ENCODE measurements at regions not wholly inside any gene's neighbourhood (a gene's known extent, or its start where the extent isn't known, plus 50 kb on each side); places are given as distances from the start of the nearest gene placed in this dataset.

GRCh38 chr2:167380094-167380493 lies 491.8 kb downstream of the XIRP2 start:
- Mint-ChIP-seq H3K9me3 (peaks cover 1 to 2% of the 10 kb centered on the region in 2 donors), H3K27ac (no peak overlapping the region), H3K36me3 (ENCODE audit: insufficient read depth in 2 of 2) (no peaks in the 10 kb centered on the region), H3K4me1 (ENCODE audit: low read depth) (no peaks in the 10 kb centered on the region), H3K27me3 (ENCODE audit: low read depth) (no peaks in the 10 kb centered on the region), H3K4me3 (no peak overlapping the region)
- ATAC-seq (replicated peaks in 1 of 2) = no peak
- no peak for DNase-seq

- no peak for DNase-seq
- H3K27ac Mint-ChIP-seq = no peak overlapping the region
Measured at GRCh38 chr2:167369083-167369482, 480.8 kb downstream of the XIRP2 start.

DNA sequence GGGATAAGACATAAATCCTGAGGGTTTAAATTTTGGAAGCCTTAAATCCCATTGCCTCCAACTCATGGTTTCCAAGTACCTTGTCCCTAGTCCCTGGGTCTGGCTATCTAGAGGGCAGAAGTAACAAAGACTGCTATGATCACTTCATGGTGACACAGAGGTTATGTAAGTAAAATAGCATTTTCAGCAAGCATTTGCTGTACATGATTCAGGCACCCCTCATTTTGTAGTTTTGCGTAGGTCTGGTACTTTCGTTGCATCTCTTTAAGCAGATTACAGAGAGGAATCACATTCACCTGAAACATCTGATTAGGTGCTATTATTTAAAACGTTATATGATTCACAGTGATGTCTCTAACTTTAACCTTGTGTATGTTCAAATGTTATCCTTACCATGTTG lies 480.1 kb downstream of the XIRP2 start:
- H3K36me3 Mint-ChIP-seq (ENCODE audit: insufficient read depth in 2 of 2) = no peaks in the 10 kb centered on the region
- no peaks in the 10 kb centered on the region for H3K27me3 Mint-ChIP-seq (ENCODE audit: low read depth)
- ATAC-seq (replicated peaks in 1 of 2) (no peak), DNase-seq (no peak)
- no peaks in the 10 kb centered on the region for H3K4me1 Mint-ChIP-seq (ENCODE audit: low read depth)
- no peak overlapping the region for H3K4me3 Mint-ChIP-seq
- H3K27ac Mint-ChIP-seq = no peak overlapping the region
- peaks cover 0 to 3% of the 10 kb centered on the region in 2 donors for H3K9me3 Mint-ChIP-seq

More at GRCh38 chr2:167369083-167369482, 480.8 kb downstream of the XIRP2 start:
- H3K4me1 Mint-ChIP-seq (ENCODE audit: low read depth) = no peaks in the 10 kb centered on the region
- no peaks in the 10 kb centered on the region for H3K27me3 Mint-ChIP-seq (ENCODE audit: low read depth)
- H3K4me3 Mint-ChIP-seq = no peak overlapping the region
- H3K9me3 Mint-ChIP-seq = no peaks in the 10 kb centered on the region
- ATAC-seq (replicated peaks in 1 of 2) = no peak
- H3K36me3 Mint-ChIP-seq (ENCODE audit: insufficient read depth in 2 of 2) = no peaks in the 10 kb centered on the region

GRCh38 chr2:167365216-167365615 lies 476.9 kb downstream of the XIRP2 start:
- Mint-ChIP-seq H3K36me3 (ENCODE audit: insufficient read depth in 2 of 2) (no peaks in the 10 kb centered on the region), H3K27ac (no peak overlapping the region), H3K4me3 (no peak overlapping the region), H3K9me3 (peaks cover 0 to 7% of the 10 kb centered on the region in 2 donors), H3K27me3 (ENCODE audit: low read depth) (no peaks in the 10 kb centered on the region), H3K4me1 (ENCODE audit: low read depth) (no peaks in the 10 kb centered on the region)
- ATAC-seq (replicated peaks in 1 of 2) = no peak
- no peak for DNase-seq

- DNase-seq (no peak), ATAC-seq (replicated peaks in 1 of 2) (no peak)
- H3K9me3 Mint-ChIP-seq = peaks cover 1 to 7% of the 10 kb centered on the region in 2 donors
- H3K27me3 Mint-ChIP-seq (ENCODE audit: low read depth) = no peaks in the 10 kb centered on the region
- H3K4me3 Mint-ChIP-seq = no peak overlapping the region
- no peaks in the 10 kb centered on the region for H3K4me1 Mint-ChIP-seq (ENCODE audit: low read depth)
- no peak overlapping the region for H3K27ac Mint-ChIP-seq
- no peaks in the 10 kb centered on the region for H3K36me3 Mint-ChIP-seq (ENCODE audit: insufficient read depth in 2 of 2)
Measured at GRCh38 chr2:167361426-167361825, 473.1 kb downstream of the XIRP2 start.

GRCh38 chr2:167355821-167356220 lies 467.5 kb downstream of the XIRP2 start:
- Mint-ChIP-seq H3K4me3 (no peak overlapping the region), H3K4me1 (ENCODE audit: low read depth) (no peaks in the 10 kb centered on the region), H3K27me3 (ENCODE audit: low read depth) (no peaks in the 10 kb centered on the region), H3K9me3 (peaks cover 3% of the 10 kb centered on the region in 2 donors), H3K27ac (no peak overlapping the region), H3K36me3 (ENCODE audit: insufficient read depth in 2 of 2) (no peaks in the 10 kb centered on the region)
- ATAC-seq (replicated peaks in 1 of 2) (no peak), DNase-seq (no peak)

GRCh38 chr2:167353605-167354280 lies 465.5 kb downstream of the XIRP2 start:
- Mint-ChIP-seq H3K4me3 (no peak overlapping the region), H3K27me3 (ENCODE audit: low read depth) (no peaks in the 10 kb centered on the region), H3K27ac (no peak overlapping the region), H3K9me3 (peaks cover 1 to 3% of the 10 kb centered on the region in 2 donors), H3K36me3 (ENCODE audit: insufficient read depth in 2 of 2) (no peaks in the 10 kb centered on the region), H3K4me1 (ENCODE audit: low read depth) (no peaks in the 10 kb centered on the region)
- ATAC-seq (replicated peaks in 1 of 2) = no peak
- DNase-seq = no peak

DNA sequence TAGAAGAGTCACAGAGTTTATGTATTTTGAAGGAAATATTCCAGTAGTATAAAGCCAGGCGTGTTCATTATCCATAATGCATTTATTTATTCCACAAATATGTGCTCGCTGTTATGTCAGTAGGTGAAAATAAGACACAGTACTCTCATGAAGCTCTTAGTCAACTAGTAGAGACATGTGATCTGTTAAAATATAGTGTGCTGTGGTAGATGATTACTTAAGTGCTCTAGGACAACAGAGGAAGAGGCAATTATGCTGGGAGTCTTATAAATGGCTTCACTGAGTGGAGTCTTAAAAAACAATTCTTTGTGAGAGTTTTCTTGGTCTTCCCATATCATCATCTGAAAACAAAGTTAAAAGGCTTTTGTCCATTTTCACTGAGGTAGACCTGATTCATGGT lies 457.3 kb downstream of the XIRP2 start:
- H3K27me3 Mint-ChIP-seq (ENCODE audit: low read depth) = no peaks in the 10 kb centered on the region
- no peaks in the 10 kb centered on the region for H3K36me3 Mint-ChIP-seq (ENCODE audit: insufficient read depth in 2 of 2)
- H3K27ac Mint-ChIP-seq = no peak overlapping the region
- ATAC-seq (replicated peaks in 1 of 2) (no peak), DNase-seq (no peak)
- no peak overlapping the region for H3K4me3 Mint-ChIP-seq
- peaks cover 0 to 2% of the 10 kb centered on the region in 2 donors for H3K9me3 Mint-ChIP-seq
- no peaks in the 10 kb centered on the region for H3K4me1 Mint-ChIP-seq (ENCODE audit: low read depth)

DNA sequence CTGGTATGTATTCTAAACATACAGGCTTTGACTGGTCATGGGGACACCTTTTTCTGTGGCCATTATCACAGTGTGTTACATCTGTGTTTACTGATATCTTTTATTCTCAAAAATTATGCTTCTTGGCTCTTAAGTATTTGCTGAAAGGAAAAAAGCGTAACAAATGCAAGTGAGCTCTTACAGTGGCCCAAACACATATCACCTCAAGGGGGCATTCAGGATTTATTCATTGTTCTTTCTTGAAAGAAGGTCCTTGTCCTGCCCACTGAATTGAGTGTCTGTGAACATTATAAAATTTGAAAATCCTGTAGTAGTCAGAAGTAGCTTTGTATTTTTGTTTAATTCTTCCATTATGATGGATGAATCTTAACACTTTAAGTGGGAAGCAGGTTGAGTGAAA lies 454.5 kb downstream of the XIRP2 start:
- H3K4me1 Mint-ChIP-seq (ENCODE audit: low read depth) = no peaks in the 10 kb centered on the region
- no peak overlapping the region for H3K4me3 Mint-ChIP-seq
- H3K9me3 Mint-ChIP-seq = peaks cover 0 to 2% of the 10 kb centered on the region in 2 donors
- ATAC-seq (replicated peaks in 1 of 2) (no peak), DNase-seq (no peak)
- H3K36me3 Mint-ChIP-seq (ENCODE audit: insufficient read depth in 2 of 2) = no peaks in the 10 kb centered on the region
- H3K27me3 Mint-ChIP-seq (ENCODE audit: low read depth) = no peaks in the 10 kb centered on the region
- H3K27ac Mint-ChIP-seq = no peak overlapping the region

DNA sequence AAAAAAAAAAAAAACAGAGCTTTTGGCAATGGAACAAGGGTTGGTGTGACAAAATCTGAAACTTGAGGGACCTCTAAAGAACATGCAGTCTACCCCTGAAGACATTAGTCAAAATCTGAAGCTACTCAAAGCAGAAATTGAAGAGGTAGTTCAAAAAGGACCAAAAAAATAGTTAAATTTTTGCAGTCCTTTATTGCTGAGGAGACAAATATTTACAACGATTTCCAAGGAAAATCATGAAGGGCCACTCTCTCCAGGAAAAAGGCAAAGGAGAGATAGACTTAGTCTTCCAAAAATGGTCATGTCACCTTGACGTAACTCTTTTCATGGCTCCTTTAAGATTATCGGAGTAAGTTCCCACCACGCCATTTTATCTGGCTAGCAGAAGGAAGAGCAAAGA lies 452.0 kb downstream of the XIRP2 start:
- no peaks in the 10 kb centered on the region for H3K9me3 Mint-ChIP-seq
- no peaks in the 10 kb centered on the region for H3K27me3 Mint-ChIP-seq (ENCODE audit: low read depth)
- DNase-seq = no peak
- H3K4me3 Mint-ChIP-seq = no peak overlapping the region
- H3K36me3 Mint-ChIP-seq (ENCODE audit: insufficient read depth in 2 of 2) = no peaks in the 10 kb centered on the region
- no peaks in the 10 kb centered on the region for H3K4me1 Mint-ChIP-seq (ENCODE audit: low read depth)
- no peak for ATAC-seq (replicated peaks in 1 of 2)
- H3K27ac Mint-ChIP-seq = no peak overlapping the region

- H3K4me3 Mint-ChIP-seq = no peak overlapping the region
- no peaks in the 10 kb centered on the region for H3K9me3 Mint-ChIP-seq
- no peak overlapping the region for H3K27ac Mint-ChIP-seq
- H3K27me3 Mint-ChIP-seq (ENCODE audit: low read depth) = no peaks in the 10 kb centered on the region
- no peaks in the 10 kb centered on the region for H3K4me1 Mint-ChIP-seq (ENCODE audit: low read depth)
- no peak for ATAC-seq (replicated peaks in 1 of 2)
- no peak for DNase-seq
- H3K36me3 Mint-ChIP-seq (ENCODE audit: insufficient read depth in 2 of 2) = no peaks in the 10 kb centered on the region
Measured at GRCh38 chr2:167336213-167336612, 447.9 kb downstream of the XIRP2 start.

DNA sequence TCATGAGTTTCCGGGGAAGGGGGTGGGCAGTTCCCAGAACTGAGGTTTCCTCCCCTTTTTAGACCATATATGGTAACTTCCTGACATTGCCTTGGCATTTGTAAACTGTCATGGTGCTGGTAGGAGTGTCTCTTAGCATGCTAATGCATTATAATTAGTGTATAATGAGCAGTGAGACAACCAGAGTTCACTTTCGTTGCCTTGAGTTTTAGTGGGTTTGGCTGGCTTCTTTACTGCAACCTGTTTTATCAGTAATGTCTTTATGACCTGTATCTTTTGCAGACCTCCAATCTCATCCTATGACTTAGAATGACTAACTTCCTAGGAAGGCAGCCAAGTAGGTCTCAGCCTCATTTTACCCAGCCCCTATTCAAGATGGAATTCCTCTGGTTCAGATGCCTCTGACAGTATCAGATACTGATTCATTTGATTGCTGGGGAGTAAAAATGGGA lies 447.3 kb downstream of the XIRP2 start:
- H3K9me3 Mint-ChIP-seq = no peaks in the 10 kb centered on the region
- no peaks in the 10 kb centered on the region for H3K4me1 Mint-ChIP-seq (ENCODE audit: low read depth)
- ATAC-seq (replicated peaks in 1 of 2) = no peak
- no peak for DNase-seq
- no peak overlapping the region for H3K27ac Mint-ChIP-seq
- H3K27me3 Mint-ChIP-seq (ENCODE audit: low read depth) = no peaks in the 10 kb centered on the region
- no peak overlapping the region for H3K4me3 Mint-ChIP-seq
- H3K36me3 Mint-ChIP-seq (ENCODE audit: insufficient read depth in 2 of 2) = no peaks in the 10 kb centered on the region

GRCh38 chr2:167334146-167334742 lies 446.0 kb downstream of the XIRP2 start:
- no peaks in the 10 kb centered on the region for H3K27me3 Mint-ChIP-seq (ENCODE audit: low read depth)
- ATAC-seq (replicated peaks in 1 of 2) = no peak
- no peak overlapping the region for H3K4me3 Mint-ChIP-seq
- H3K9me3 Mint-ChIP-seq = no peaks in the 10 kb centered on the region
- no peak for DNase-seq
- no peak overlapping the region for H3K27ac Mint-ChIP-seq
- no peaks in the 10 kb centered on the region for H3K36me3 Mint-ChIP-seq (ENCODE audit: insufficient read depth in 2 of 2)
- no peaks in the 10 kb centered on the region for H3K4me1 Mint-ChIP-seq (ENCODE audit: low read depth)

DNA sequence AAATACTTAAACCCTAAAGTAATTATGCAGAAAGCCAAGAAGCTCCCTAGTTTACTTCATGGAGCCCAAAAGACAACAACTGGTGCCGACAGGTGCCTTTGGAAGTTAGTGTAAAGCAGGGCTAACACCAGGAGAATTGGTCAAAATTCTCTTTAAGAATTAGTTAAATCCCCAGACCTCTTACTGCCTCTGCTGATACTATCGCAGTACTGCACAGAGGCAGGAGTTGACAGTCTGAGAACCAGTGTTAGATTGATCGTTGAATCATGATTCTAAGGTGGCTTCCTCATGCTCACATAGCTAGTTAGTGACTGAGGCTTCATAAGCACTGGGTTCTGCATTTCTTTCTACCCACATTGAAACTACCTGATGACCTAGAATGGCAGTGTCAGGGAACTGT lies 445.0 kb downstream of the XIRP2 start:
- Mint-ChIP-seq H3K27ac (no peak overlapping the region), H3K9me3 (no peaks in the 10 kb centered on the region), H3K4me3 (no peak overlapping the region), H3K27me3 (ENCODE audit: low read depth) (no peaks in the 10 kb centered on the region), H3K36me3 (ENCODE audit: insufficient read depth in 2 of 2) (no peaks in the 10 kb centered on the region), H3K4me1 (ENCODE audit: low read depth) (no peaks in the 10 kb centered on the region)
- no peak for DNase-seq
- ATAC-seq (replicated peaks in 1 of 2) = no peak
